ENCODE measurements at regions not wholly inside any gene's neighbourhood (a gene's known extent, or its start where the extent isn't known, plus 50 kb on each side); places are given as distances from the start of the nearest gene placed in this dataset.

DNA sequence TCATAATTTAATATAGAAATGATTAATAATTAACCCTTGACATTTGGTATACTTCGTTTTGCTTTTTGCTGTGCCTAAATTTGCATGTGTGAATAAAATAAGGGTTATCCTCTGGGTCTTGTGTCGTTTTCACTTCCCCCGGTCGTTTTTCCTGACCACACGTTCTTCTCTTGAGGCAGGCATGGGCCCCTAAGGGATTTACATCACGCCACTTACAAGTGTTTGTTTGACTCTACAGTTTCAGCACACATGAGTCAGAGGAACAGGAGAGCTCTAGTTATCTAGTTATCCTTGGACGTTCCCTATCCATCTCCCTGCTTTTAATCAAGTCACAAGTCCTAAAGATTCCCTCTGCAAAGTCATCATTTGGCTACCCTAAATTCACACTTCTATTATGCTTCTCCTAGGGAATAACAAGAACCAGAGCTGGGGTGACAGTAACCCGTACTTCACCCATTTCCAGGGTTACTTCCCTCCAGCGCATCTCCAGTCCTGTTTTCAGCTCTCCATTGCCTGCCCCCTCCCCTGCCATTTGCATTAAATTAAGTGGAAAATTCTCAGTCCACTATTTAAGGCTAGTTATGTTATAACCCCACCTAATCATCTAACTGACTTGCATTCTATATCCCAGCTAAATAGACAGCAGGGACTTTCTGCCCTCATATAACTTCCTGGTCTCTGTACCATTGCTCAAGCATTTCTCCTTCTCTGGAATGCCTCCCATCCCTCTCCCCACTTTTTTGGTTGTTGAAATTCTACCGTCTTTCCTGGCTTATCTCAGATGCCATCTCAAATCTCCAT is 206.9 kb downstream of the PTEN start (continued):
- TF ChIP-seq, protein P1, sequence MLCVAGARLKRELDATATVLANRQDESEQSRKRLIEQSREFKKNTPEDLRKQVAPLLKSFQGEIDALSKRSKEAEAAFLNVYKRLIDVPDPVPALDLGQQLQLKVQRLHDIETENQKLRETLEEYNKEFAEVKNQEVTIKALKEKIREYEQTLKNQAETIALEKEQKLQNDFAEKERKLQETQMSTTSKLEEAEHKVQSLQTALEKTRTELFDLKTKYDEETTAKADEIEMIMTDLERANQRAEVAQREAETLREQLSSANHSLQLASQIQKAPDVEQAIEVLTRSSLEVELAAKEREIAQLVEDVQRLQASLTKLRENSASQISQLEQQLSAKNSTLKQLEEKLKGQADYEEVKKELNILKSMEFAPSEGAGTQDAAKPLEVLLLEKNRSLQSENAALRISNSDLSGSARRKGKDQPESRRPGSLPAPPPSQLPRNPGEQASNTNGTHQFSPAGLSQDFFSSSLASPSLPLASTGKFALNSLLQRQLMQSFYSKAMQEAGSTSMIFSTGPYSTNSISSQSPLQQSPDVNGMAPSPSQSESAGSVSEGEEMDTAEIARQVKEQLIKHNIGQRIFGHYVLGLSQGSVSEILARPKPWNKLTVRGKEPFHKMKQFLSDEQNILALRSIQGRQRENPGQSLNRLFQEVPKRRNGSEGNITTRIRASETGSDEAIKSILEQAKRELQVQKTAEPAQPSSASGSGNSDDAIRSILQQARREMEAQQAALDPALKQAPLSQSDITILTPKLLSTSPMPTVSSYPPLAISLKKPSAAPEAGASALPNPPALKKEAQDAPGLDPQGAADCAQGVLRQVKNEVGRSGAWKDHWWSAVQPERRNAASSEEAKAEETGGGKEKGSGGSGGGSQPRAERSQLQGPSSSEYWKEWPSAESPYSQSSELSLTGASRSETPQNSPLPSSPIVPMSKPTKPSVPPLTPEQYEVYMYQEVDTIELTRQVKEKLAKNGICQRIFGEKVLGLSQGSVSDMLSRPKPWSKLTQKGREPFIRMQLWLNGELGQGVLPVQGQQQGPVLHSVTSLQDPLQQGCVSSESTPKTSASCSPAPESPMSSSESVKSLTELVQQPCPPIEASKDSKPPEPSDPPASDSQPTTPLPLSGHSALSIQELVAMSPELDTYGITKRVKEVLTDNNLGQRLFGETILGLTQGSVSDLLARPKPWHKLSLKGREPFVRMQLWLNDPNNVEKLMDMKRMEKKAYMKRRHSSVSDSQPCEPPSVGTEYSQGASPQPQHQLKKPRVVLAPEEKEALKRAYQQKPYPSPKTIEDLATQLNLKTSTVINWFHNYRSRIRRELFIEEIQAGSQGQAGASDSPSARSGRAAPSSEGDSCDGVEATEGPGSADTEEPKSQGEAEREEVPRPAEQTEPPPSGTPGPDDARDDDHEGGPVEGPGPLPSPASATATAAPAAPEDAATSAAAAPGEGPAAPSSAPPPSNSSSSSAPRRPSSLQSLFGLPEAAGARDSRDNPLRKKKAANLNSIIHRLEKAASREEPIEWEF (IDR thresholded peaks at IDR 0.05; ENCODE audit: insufficient replicate concordance, low read depth, low read length) = peak; percentile 89
- TF ChIP-seq NBN (IDR thresholded peaks at IDR 0.05) (0 out of 2 replicates have a peak, but pooled peaks have one; percentile 13), BCL11A (IDR thresholded peaks at IDR 0.05; ENCODE audit: low read depth, low read length) (peak; percentile 99), ZSCAN29 (IDR thresholded peaks at IDR 0.05) (no peak), IKZF2 (IDR thresholded peaks at IDR 0.05) (peak; percentile 98 to 99), JUND (IDR thresholded peaks at IDR 0.05; ENCODE audit: low read depth, low read length) (peak; percentile 34; the same call in 1 of the 2 replicates), WRNIP1 (IDR thresholded peaks at IDR 0.05; ENCODE audit: borderline replicate concordance, low read depth, low read length) (0 out of 2 replicates have a peak, but pooled peaks have one; percentile 41), ZNF24 (IDR thresholded peaks at IDR 0.05) (peak; percentile 50; the same call in 1 of the 2 replicates), TAF1 (IDR thresholded peaks at IDR 0.05; ENCODE audit: borderline replicate concordance, low read depth, low read length) (no peak; the same call in 1 of the 2 replicates), GATAD2B (conservative IDR thresholded peaks at IDR 0.05; ENCODE audit: low read depth) (peak; percentile 96), ZNF207 (IDR thresholded peaks at IDR 0.05; ENCODE audit: borderline replicate concordance) (no peak), IRF4 (IDR thresholded peaks at IDR 0.05; ENCODE audit: low read depth, low read length) (peak; percentile 94), IKZF1 (conservative IDR thresholded peaks at IDR 0.05) (peak; percentile 96), EED (IDR thresholded peaks at IDR 0.05; ENCODE audit: low read depth) (peak; percentile 99), SREBF2 (IDR thresholded peaks at IDR 0.05; ENCODE audit: low read length) (0 out of 2 replicates have a peak, but pooled peaks have one; percentile 48), BMI1 (IDR thresholded peaks at IDR 0.05; ENCODE audit: borderline replicate concordance) (peak; percentile 84), GABPA (IDR thresholded peaks at IDR 0.05; ENCODE audit: low read depth) (peak; percentile 27; the same call in 1 of the 2 replicates), PML (IDR thresholded peaks at IDR 0.05; ENCODE audit: low read length) (no peak), HCFC1 (IDR thresholded peaks at IDR 0.05; ENCODE audit: low read length) (no peak), NFIC (IDR thresholded peaks at IDR 0.05; ENCODE audit: low read depth, low read length) (peak; percentile 99)
- TF ChIP-seq, protein P2, sequence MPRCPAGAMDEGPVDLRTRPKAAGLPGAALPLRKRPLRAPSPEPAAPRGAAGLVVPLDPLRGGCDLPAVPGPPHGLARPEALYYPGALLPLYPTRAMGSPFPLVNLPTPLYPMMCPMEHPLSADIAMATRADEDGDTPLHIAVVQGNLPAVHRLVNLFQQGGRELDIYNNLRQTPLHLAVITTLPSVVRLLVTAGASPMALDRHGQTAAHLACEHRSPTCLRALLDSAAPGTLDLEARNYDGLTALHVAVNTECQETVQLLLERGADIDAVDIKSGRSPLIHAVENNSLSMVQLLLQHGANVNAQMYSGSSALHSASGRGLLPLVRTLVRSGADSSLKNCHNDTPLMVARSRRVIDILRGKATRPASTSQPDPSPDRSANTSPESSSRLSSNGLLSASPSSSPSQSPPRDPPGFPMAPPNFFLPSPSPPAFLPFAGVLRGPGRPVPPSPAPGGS (IDR thresholded peaks at IDR 0.05; ENCODE audit: borderline replicate concordance, insufficient read depth, low read depth, low read length, poor library complexity, severe bottlenecking) = peak; percentile 98
- TF ChIP-seq, protein P3, sequence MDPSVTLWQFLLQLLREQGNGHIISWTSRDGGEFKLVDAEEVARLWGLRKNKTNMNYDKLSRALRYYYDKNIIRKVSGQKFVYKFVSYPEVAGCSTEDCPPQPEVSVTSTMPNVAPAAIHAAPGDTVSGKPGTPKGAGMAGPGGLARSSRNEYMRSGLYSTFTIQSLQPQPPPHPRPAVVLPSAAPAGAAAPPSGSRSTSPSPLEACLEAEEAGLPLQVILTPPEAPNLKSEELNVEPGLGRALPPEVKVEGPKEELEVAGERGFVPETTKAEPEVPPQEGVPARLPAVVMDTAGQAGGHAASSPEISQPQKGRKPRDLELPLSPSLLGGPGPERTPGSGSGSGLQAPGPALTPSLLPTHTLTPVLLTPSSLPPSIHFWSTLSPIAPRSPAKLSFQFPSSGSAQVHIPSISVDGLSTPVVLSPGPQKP (IDR thresholded peaks at IDR 0.05; ENCODE audit: low read depth, low read length) = no peak
- TF ChIP-seq, protein P4, sequence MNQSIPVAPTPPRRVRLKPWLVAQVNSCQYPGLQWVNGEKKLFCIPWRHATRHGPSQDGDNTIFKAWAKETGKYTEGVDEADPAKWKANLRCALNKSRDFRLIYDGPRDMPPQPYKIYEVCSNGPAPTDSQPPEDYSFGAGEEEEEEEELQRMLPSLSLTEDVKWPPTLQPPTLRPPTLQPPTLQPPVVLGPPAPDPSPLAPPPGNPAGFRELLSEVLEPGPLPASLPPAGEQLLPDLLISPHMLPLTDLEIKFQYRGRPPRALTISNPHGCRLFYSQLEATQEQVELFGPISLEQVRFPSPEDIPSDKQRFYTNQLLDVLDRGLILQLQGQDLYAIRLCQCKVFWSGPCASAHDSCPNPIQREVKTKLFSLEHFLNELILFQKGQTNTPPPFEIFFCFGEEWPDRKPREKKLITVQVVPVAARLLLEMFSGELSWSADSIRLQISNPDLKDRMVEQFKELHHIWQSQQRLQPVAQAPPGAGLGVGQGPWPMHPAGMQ (IDR thresholded peaks at IDR 0.05; ENCODE audit: borderline replicate concordance) = no peak

Data from GM12878 (cell line).